ENCODE measurements at regions not wholly inside any gene's neighbourhood (a gene's known extent, or its start where the extent isn't known, plus 50 kb on each side); places are given as distances from the start of the nearest gene placed in this dataset.

- TF ChIP-seq CTCF (IDR thresholded peaks at IDR 0.05): no peak
- TF ChIP-seq POLR2A (IDR thresholded peaks at IDR 0.05): no peak
Measured at GRCh38 chr2:11976073-11976472, 229.6 kb downstream of the LPIN1 start.
